Neuronal stem cell (in vitro differentiated cells): ENCODE measurements at regions not wholly inside any gene's neighbourhood (a gene's known extent, or its start where the extent isn't known, plus 50 kb on each side); places are given as distances from the start of the nearest gene placed in this dataset.
A peak's percentile ranks its signal among the peaks of the same experiment; 100 is the strongest.

Source experiments
- DNase-seq: peaks from one replicate; pipeline ENCODE4 v3.0.0-alpha.2; 2013; ENCODE audit warnings: low spot score
- H2AFZ ChIP-seq: one replicate; pipeline ENCODE4 v1.6.1; 2013; ENCODE audit warnings: mild to moderate bottlenecking, low read length, inconsistent platforms
- H2AK5ac ChIP-seq: 2 replicates; pipeline ENCODE4 v1.6.1; 2013; ENCODE audit warnings: low read depth, mild to moderate bottlenecking, inconsistent platforms, low read length, moderate library complexity, mixed read lengths
- H2BK120ac ChIP-seq: 2 replicates; pipeline ENCODE4 v1.6.1; 2013; ENCODE audit warnings: low read depth, mild to moderate bottlenecking, inconsistent platforms, low read length, moderate library complexity, mixed read lengths
- H2BK12ac ChIP-seq: one replicate; pipeline ENCODE4 v1.6.1; 2013; ENCODE audit warnings: low read length, inconsistent platforms
- H2BK15ac ChIP-seq: 2 replicates; pipeline ENCODE4 v1.6.1; 2013; ENCODE audit warnings: mild to moderate bottlenecking, low read length, inconsistent platforms, mixed read lengths
- H2BK5ac ChIP-seq: one replicate; pipeline ENCODE4 v1.6.1; 2013; ENCODE audit warnings: inconsistent platforms, mild to moderate bottlenecking, low read length, moderate library complexity
- H3K14ac ChIP-seq: one replicate; pipeline ENCODE4 v1.6.1; 2013; ENCODE audit warnings: low read length, inconsistent platforms
- H3K18ac ChIP-seq: 2 replicates; pipeline ENCODE4 v1.6.1; 2013; ENCODE audit warnings: low read length, inconsistent platforms
- H3K23ac ChIP-seq: 2 replicates; pipeline ENCODE4 v1.6.1; 2013; ENCODE audit warnings: low read depth, mild to moderate bottlenecking, mixed read lengths, low read length, inconsistent platforms; ENCODE audit not compliant: poor library complexity
- H3K27ac ChIP-seq: replicated peaks from 3 replicates; pipeline ENCODE4 v1.5.1; 2013; ENCODE audit warnings: low read length, inconsistent platforms
- H3K27me3 ChIP-seq, 3 experiments: 2 replicates each; pipeline ENCODE4 v1.6.1; 2013; ENCODE audit warnings: low read length in 3 of 3, mild to moderate bottlenecking in 2 of 3, inconsistent platforms in 1 of 3, low read depth in 1 of 3, mixed read lengths in 1 of 3, moderate library complexity in 1 of 3; ENCODE audit not compliant: control insufficient read depth in 3 of 3, insufficient read depth in 3 of 3
- H3K36me3 ChIP-seq, 2 donors: replicated peaks in 1 of 2; 2 replicates each; pipeline ENCODE4 v1.6.1; 2013; ENCODE audit warnings: low read length in 2 of 2; ENCODE audit not compliant: control insufficient read depth in 2 of 2, insufficient read depth in 2 of 2
- H3K4ac ChIP-seq: 2 replicates; pipeline ENCODE4 v1.6.1; 2013; ENCODE audit warnings: inconsistent platforms, mild to moderate bottlenecking, low read length, moderate library complexity
- H3K4me1 ChIP-seq, 2 donors: 1 replicate in 1 of 2; 2 replicates in 1 of 2; pipeline ENCODE4 v1.6.1; 2013; ENCODE audit warnings: low read length in 2 of 2, low read depth in 1 of 2; ENCODE audit not compliant: control insufficient read depth in 2 of 2, insufficient read depth in 1 of 2
- H3K4me2 ChIP-seq: one replicate; pipeline ENCODE4 v1.6.1; 2013; ENCODE audit warnings: mild to moderate bottlenecking, low read length, inconsistent platforms; ENCODE audit not compliant: insufficient read depth, poor library complexity, severe bottlenecking
- H3K4me3 ChIP-seq, 2 donors: 2 replicates each; pipeline ENCODE4 v1.5.1; 2013; ENCODE audit warnings: low read length in 2 of 2, mild to moderate bottlenecking in 2 of 2, inconsistent platforms in 1 of 2, moderate library complexity in 1 of 2
- H3K79me1 ChIP-seq: one replicate; pipeline ENCODE4 v1.6.1; 2013; ENCODE audit warnings: low read depth, mild to moderate bottlenecking, inconsistent platforms, low read length, moderate library complexity
- H3K9ac ChIP-seq: one replicate; pipeline ENCODE4 v1.6.1; 2013; ENCODE audit warnings: mild to moderate bottlenecking, low read depth, low read length, inconsistent platforms; ENCODE audit not compliant: poor library complexity
- H3K9me3 ChIP-seq, 2 donors: replicated peaks in 1 of 2; 2 replicates each; pipeline versions ENCODE3 to v1.6.1; 2013; ENCODE audit warnings: low read length in 2 of 2, mild to moderate bottlenecking in 2 of 2, inconsistent platforms in 1 of 2, low read depth in 1 of 2, mixed read lengths in 1 of 2, moderate library complexity in 1 of 2; ENCODE audit not compliant: control insufficient read depth in 2 of 2, insufficient read depth in 1 of 2
- H4K8ac ChIP-seq: one replicate; pipeline ENCODE4 v1.6.1; 2013; ENCODE audit warnings: low read depth, mild to moderate bottlenecking, inconsistent platforms, low read length, moderate library complexity
- H4K91ac ChIP-seq: one replicate; pipeline ENCODE4 v1.6.1; 2013; ENCODE audit warnings: low read length, low read depth, mild to moderate bottlenecking, inconsistent platforms; ENCODE audit not compliant: poor library complexity
- WGBS, 2 donors: extraction: QIAGEN DNeasy Blood & Tissue Kit; methylation state at CpG; one replicate each; pipeline ENCODE4 v1.1.7; 2013; ENCODE audit warnings: missing lambda C conversion rate in 2 of 2, mixed read lengths in 1 of 2; ENCODE audit not compliant: insufficient read length in 2 of 2, insufficient replicate concordance in 1 of 2; ENCODE audit errors: extremely low coverage in 2 of 2; 5-methylcytosine and 5-hydroxymethylcytosine counted together

GRCh38 chr9:38288502-38288901 is 104.0 kb upstream of the ALDH1B1 start:
- Histone ChIP-seq H3K27me3 (peaks cover 0 to 8% (median 0%) of the 10 kb centered on the region in 3 experiments), H2AK5ac (no peak overlapping the region), H4K91ac (no peak overlapping the region), H3K14ac (no peak overlapping the region), H2BK120ac (no peak overlapping the region), H3K4ac (no peak overlapping the region), H3K9me3 (no peaks in the 10 kb centered on the region), H2BK5ac (no peak overlapping the region), H3K79me1 (no peaks in the 10 kb centered on the region), H3K4me1 (peaks cover 5 to 9% of the 10 kb centered on the region in 2 donors), H3K4me2 (no peak overlapping the region), H2BK12ac (peak overlapping the region; percentile 26), H3K18ac (peak overlapping the region; percentile 68), H4K8ac (no peak overlapping the region), H3K27ac (no peak overlapping the region), H3K36me3 (no peaks in the 10 kb centered on the region), H2BK15ac (no peak overlapping the region), H3K4me3 (no peak overlapping the region), H3K23ac (no peak overlapping the region), H2AFZ (no peak overlapping the region), H3K9ac (no peak overlapping the region)
- no CpG with 5 or more reads among the region's 2 CpGs for WGBS, 2 donors
- DNase-seq, result no peak

DNA sequence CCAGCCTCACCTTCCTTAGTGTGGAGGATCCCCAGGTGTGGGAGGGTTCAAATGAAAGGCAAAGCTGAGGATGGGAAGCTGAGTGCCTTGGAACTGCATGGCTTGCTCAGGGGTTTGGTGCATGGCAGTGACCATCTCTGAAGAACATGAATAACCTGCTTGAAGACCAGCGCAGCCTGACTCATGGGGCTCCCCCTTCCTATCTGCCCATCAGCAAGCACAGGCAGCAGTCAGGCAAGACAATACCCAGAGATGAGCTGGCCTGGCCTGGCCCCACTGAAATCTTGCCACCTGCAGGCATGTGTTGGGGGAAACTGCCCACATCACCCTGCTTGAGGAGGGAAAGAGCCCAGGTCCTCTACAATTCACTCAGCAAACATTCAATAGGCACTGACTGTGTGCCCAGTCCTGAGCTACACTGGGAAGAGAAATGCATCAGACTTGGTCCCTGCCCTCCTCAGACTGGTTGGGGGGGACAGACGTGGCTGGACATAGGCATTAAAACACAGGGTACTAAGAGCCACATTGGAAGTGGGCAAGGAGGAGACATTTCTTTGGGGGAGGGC is 105.0 kb upstream of the ALDH1B1 start:
- H3K18ac ChIP-seq, result no peak overlapping the region
- H2AK5ac ChIP-seq, result no peak overlapping the region
- DNase-seq, result no peak
- no peaks in the 10 kb centered on the region for H3K9me3 ChIP-seq
- no peak overlapping the region for H2BK15ac ChIP-seq
- no peak overlapping the region for H2BK120ac ChIP-seq
- H3K79me1 ChIP-seq, result no peaks in the 10 kb centered on the region
- no peak overlapping the region for H3K14ac ChIP-seq
- H2AFZ ChIP-seq, result no peak overlapping the region
- no peak overlapping the region for H4K91ac ChIP-seq
- H3K4me1 ChIP-seq, result peaks cover 8 to 9% of the 10 kb centered on the region in 2 donors
- H4K8ac ChIP-seq, result no peak overlapping the region
- whole genome bisulfite sequencing, 2 donors, result no CpG with 5 or more reads among the region's 2 CpGs
- peaks cover 0 to 4% (median 0%) of the 10 kb centered on the region in 3 experiments for H3K27me3 ChIP-seq
- H2BK5ac ChIP-seq, result no peak overlapping the region
- no peak overlapping the region for H3K9ac ChIP-seq
- no peak overlapping the region for H3K4me3 ChIP-seq
- H3K4me2 ChIP-seq, result no peak overlapping the region
- no peak overlapping the region for H3K27ac ChIP-seq
- no peaks in the 10 kb centered on the region for H3K36me3 ChIP-seq
- H3K4ac ChIP-seq, result no peak overlapping the region
- no peak overlapping the region for H2BK12ac ChIP-seq
- H3K23ac ChIP-seq, result no peak overlapping the region

GRCh38 chr9:38286766-38287165 is 105.7 kb upstream of the ALDH1B1 start:
- Histone ChIP-seq H3K23ac (no peak overlapping the region), H3K27me3 (peaks cover 0 to 4% (median 0%) of the 10 kb centered on the region in 3 experiments), H3K9me3 (no peaks in the 10 kb centered on the region), H4K91ac (no peak overlapping the region), H3K4me3 (no peak overlapping the region), H2BK120ac (no peak overlapping the region), H3K9ac (no peak overlapping the region), H4K8ac (no peak overlapping the region), H3K36me3 (no peaks in the 10 kb centered on the region), H3K4ac (no peak overlapping the region), H2BK12ac (no peak overlapping the region), H2AK5ac (no peak overlapping the region), H2BK5ac (no peak overlapping the region), H2AFZ (no peak overlapping the region), H2BK15ac (no peak overlapping the region), H3K79me1 (no peaks in the 10 kb centered on the region), H3K27ac (no peak overlapping the region), H3K18ac (no peak overlapping the region), H3K14ac (no peak overlapping the region), H3K4me2 (no peak overlapping the region), H3K4me1 (peaks cover 9 to 11% of the 10 kb centered on the region in 2 donors)
- WGBS, 2 donors, result no CpG with 5 or more reads among the region's 2 CpGs
- DNase-seq, result no peak

GRCh38 chr9:38286357-38286756 is 106.1 kb upstream of the ALDH1B1 start:
- Histone ChIP-seq H4K91ac (no peak overlapping the region), H2AK5ac (no peak overlapping the region), H3K27ac (no peak overlapping the region), H3K4me3 (no peak overlapping the region), H2BK120ac (no peak overlapping the region), H3K4ac (no peak overlapping the region), H2BK15ac (no peak overlapping the region), H4K8ac (no peak overlapping the region), H2BK12ac (no peak overlapping the region), H3K79me1 (no peaks in the 10 kb centered on the region), H3K14ac (no peak overlapping the region), H3K9ac (no peak overlapping the region), H2AFZ (no peak overlapping the region), H3K9me3 (no peaks in the 10 kb centered on the region), H3K36me3 (no peaks in the 10 kb centered on the region), H3K18ac (no peak overlapping the region), H3K4me2 (no peak overlapping the region), H3K23ac (no peak overlapping the region), H2BK5ac (no peak overlapping the region), H3K4me1 (peaks cover 9 to 11% of the 10 kb centered on the region in 2 donors), H3K27me3 (peaks cover 0 to 4% (median 0%) of the 10 kb centered on the region in 3 experiments)
- no peak for DNase-seq
